ENCODE measurements at regions not wholly inside any gene's neighbourhood (a gene's known extent, or its start where the extent isn't known, plus 50 kb on each side); places are given as distances from the start of the nearest gene placed in this dataset.
A peak's percentile ranks its signal among the peaks of the same experiment; 100 is the strongest.

DNA sequence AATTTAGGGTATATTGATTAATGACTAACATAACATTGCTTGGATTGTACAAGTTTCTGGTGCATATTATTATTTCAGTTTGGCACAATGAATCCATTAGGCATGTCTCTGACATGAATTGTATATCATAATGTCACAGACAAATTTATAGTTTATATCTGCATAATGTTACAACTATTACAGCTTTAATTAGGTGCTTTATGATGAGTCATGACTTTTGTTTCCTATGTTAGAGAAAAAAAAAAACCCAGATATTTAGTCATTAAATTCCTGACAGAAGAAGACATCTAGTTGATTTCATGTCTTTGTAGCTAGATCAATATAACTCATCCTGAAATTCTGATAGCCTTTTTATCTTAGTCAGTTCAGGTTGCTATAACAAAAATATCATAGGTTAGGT, 385.7 kb upstream of the EPHA5 start:
- TF ChIP-seq, protein P1, sequence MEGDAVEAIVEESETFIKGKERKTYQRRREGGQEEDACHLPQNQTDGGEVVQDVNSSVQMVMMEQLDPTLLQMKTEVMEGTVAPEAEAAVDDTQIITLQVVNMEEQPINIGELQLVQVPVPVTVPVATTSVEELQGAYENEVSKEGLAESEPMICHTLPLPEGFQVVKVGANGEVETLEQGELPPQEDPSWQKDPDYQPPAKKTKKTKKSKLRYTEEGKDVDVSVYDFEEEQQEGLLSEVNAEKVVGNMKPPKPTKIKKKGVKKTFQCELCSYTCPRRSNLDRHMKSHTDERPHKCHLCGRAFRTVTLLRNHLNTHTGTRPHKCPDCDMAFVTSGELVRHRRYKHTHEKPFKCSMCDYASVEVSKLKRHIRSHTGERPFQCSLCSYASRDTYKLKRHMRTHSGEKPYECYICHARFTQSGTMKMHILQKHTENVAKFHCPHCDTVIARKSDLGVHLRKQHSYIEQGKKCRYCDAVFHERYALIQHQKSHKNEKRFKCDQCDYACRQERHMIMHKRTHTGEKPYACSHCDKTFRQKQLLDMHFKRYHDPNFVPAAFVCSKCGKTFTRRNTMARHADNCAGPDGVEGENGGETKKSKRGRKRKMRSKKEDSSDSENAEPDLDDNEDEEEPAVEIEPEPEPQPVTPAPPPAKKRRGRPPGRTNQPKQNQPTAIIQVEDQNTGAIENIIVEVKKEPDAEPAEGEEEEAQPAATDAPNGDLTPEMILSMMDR (conservative IDR thresholded peaks at IDR 0.05) = no peak
- H3K27ac ChIP-seq = no peak overlapping the region

DNA sequence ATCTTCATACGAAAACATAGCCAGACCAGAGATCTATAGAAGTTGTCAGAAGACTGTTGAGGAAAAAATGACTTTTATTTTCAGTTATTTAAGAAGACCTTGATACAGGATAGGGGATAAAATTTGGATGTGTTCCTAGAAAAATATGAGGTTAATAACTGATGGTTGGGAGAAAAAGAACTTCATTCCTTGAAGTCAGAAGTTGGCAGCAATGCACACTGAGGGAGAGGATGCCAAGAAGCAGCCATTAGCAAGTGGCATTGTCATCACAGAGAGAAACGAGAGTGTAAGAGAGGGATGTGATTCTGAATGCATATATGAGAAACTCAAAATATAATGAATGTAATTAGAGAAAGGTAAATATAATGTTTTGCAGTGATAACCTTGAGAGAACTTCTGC, 382.1 kb upstream of the EPHA5 start:
- TF ChIP-seq, protein P1 (conservative IDR thresholded peaks at IDR 0.05) = no peak
- H3K27ac ChIP-seq = no peak overlapping the region

DNA sequence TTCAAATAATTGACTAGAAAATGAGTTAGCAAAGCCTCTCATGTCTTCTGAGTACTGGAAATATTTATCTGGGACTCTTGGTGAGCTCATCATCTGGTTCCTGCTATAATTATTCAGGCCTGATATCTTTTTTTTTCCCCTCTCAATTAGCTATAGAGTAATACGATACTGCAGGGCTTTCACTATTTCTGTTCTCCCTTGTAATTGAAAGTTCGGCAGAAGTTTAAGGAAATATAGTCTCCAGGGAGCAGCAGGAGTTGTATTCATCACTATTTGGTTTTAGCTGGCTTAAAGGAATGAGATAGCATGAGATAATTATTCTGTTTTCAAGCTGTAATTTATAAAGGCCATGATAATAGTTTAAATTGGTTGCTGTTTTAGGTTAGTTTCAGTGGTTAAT, 378.6 kb upstream of the EPHA5 start:
- no peak overlapping the region for H3K27ac ChIP-seq
- TF ChIP-seq, protein P1 (conservative IDR thresholded peaks at IDR 0.05) = no peak

DNA sequence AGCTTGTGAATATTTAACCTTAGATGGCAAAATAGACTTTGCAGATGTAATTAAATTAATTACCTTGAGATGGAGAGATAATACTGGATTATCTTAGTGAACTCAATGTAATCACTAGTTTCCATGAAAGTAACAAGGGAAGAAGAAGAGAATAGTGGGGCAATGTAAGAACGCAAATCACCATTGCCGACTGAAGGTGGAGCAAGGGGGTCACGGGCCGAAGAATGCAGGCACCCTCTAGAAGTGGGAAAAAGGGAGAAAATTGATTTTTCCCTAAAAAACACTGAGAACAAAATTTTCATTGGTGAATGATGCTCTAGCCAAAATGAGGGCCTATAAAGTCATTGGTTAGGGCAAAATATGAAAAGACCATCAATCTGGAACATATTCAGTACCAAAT, 375.6 kb upstream of the EPHA5 start:
- TF ChIP-seq, protein P1 (conservative IDR thresholded peaks at IDR 0.05) = no peak
- H3K27ac ChIP-seq = no peak overlapping the region

DNA sequence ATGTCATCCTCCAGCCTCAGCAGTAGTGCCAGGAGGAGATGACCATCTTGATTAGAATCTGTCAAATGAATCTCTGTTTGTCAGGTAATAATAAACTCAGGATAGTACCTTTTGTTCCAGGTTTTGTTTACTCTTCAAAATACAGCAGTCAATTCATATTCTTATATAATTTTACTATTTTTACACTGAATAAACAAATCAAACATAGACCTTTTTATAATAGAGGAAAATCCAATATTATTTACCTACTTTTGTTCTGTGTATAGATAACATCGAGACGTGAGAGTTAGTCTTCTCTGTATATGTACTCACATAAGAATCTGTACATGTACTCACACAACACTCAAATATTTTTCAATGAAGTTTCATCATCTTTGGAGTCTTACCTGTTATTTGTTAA, 365.4 kb upstream of the EPHA5 start:
- H3K27ac ChIP-seq = peak overlapping the region; percentile 88
- TF ChIP-seq, protein P1 (conservative IDR thresholded peaks at IDR 0.05) = no peak

DNA sequence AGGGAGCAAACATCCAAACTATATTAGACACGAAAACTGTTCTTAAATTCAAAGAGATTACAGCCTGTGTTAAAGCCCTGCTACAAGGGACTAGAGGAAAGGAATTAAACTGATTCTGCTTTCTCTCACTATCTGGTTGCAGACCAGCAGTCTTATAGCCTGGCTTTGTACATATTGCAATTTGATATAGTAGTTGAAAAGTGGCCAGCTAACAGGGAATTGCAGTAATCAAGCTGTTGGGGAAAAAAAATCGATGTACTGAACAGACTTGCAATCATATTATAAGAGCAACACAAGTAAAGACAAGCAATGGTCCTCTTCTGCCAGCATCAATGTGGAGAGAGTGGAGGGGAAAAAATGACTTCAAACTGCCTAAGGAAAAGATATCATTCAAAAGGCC, 364.4 kb upstream of the EPHA5 start:
- TF ChIP-seq, protein P1 (conservative IDR thresholded peaks at IDR 0.05) = no peak
- peak overlapping the region; percentile 88 for H3K27ac ChIP-seq

DNA sequence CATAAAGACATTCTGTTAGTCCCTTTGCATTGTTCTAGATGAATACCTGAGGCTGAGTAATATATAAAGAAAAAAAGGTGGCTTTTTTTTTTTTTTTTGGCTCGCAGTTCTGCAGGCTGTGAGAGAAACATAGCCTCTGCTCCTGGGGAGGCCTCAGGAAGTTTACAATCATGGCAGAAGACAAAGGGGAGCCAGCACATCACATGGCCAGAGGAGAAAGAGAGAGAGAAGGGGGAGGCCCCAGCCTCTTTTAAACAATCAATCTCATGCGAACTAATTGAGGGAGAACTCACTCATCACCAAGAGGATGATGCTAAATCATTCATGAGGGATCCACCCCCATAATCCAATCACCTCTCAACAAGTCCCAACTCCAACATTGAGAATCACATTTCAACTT, 364.0 kb upstream of the EPHA5 start:
- peak overlapping the region; percentile 88 for H3K27ac ChIP-seq
- TF ChIP-seq, protein P1 (conservative IDR thresholded peaks at IDR 0.05) = no peak

DNA sequence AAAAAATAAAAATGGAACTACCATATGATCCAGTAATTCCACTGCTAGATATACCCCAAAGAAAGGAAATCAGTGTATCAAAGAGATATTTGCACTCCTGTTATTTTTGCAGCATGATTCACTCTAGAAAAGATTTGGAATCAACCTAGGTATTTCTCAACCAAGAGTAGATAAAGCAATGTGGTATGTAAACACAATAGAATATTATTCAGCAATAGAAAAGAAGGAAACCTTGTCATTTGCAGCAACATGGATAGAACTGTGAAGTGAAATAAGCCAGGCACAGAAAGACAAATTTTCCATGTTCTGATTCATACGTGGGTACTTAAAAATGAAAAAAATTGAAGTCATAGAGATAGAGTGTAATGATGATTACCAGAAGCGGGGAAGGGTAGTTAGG, 362.3 kb upstream of the EPHA5 start:
- H3K27ac ChIP-seq = peak overlapping the region; percentile 88; the same call in 1 of the 2 replicates
- TF ChIP-seq, protein P1 (conservative IDR thresholded peaks at IDR 0.05) = no peak
